Endothelial cell of umbilical vein (primary cell): ENCODE measurements at regions not wholly inside any gene's neighbourhood (a gene's known extent, or its start where the extent isn't known, plus 50 kb on each side); places are given as distances from the start of the nearest gene placed in this dataset.

Source experiments
- BruUV-seq: library from RNA; stranded (reverse); fragments of 400-500 nt; replicated peaks from 2 replicates; lab custom pipeline; 2021; lab: Mats Ljungman, UMichigan
- CTCF ChIA-PET: fragments of 300-600, 350-600 bp; sonication (Branson Sonifier 250); formaldehyde crosslinking; loops from one replicate; lab custom pipeline; 2021; ENCODE audit warnings: antibody characterized with exemption, inconsistent platforms; lab: Charles Lee
- POLR2A ChIA-PET: fragments of 300-600, 350-600 bp; sonication (Branson Sonifier 250); formaldehyde crosslinking; loops from one replicate; lab custom pipeline; 2021; ENCODE audit warnings: antibody characterized with exemption, inconsistent platforms; lab: Charles Lee
- DNase-seq: peaks from one replicate; pipeline ENCODE4 v3.0.0-alpha.2; 2011; ENCODE audit warnings: low read depth, low spot score
- FAIRE-seq: peaks from 2 replicates; lab custom pipeline; 2011; peaks lifted over from hg19 to GRCh38; lab: Jason Lieb, UNC
- H2AFZ ChIP-seq: 2 replicates; pipeline ENCODE4 v1.6.0; 2012; ENCODE audit warnings: low read depth, low read length, control low read depth, inconsistent platforms
- H3K27ac ChIP-seq: 2 replicates; pipeline ENCODE4 v1.5.1; 2011; ENCODE audit warnings: low read depth, mild to moderate bottlenecking, control low read depth, low read length, moderate library complexity; ENCODE audit not compliant: insufficient read depth
- H3K27me3 ChIP-seq, 2 experiments: 2 replicates each; pipeline versions ENCODE4 v1.6.0 to v1.6.1; 2011; ENCODE audit warnings: low read length in 2 of 2, mixed read lengths in 1 of 2; ENCODE audit not compliant: control insufficient read depth in 2 of 2, insufficient read depth in 2 of 2
- H3K36me3 ChIP-seq, 2 experiments: 2 replicates in 1 of 2; 3 replicates in 1 of 2; pipeline ENCODE4 v1.5.1; 2011; ENCODE audit warnings: low read length in 2 of 2, mild to moderate bottlenecking in 1 of 2, moderate library complexity in 1 of 2; ENCODE audit not compliant: control insufficient read depth in 2 of 2, insufficient read depth in 2 of 2; ENCODE audit errors: extremely low read depth in 1 of 2
- H3K4me1 ChIP-seq: 3 replicates; pipeline ENCODE4 v1.5.1; 2011; ENCODE audit warnings: mild to moderate bottlenecking, low read length; ENCODE audit not compliant: control insufficient read depth, insufficient read depth; ENCODE audit errors: extremely low read depth
- H3K4me2 ChIP-seq: 2 replicates; pipeline ENCODE4 v1.6.1; 2011; ENCODE audit warnings: low read length, control low read depth, mixed read lengths; ENCODE audit not compliant: insufficient read depth
- H3K4me3 ChIP-seq, 3 experiments: fragments of 200-600 bp in 1 of 3; sonication (generic), shearing (Covaris generic) in 1 of 3; replicated peaks in 1 of 3; 2 replicates each; pipeline ENCODE4 v1.5.1; 2011 to 2016; ENCODE audit warnings: control low read depth in 3 of 3, low read length in 3 of 3, mild to moderate bottlenecking in 2 of 3, inconsistent platforms in 1 of 3, low read depth in 1 of 3, moderate library complexity in 1 of 3; ENCODE audit not compliant: insufficient read depth in 1 of 3
- H3K79me2 ChIP-seq: 2 replicates; pipeline ENCODE4 v1.6.0; 2012; ENCODE audit warnings: low read length, inconsistent platforms; ENCODE audit not compliant: control insufficient read depth, insufficient read depth
- H3K9ac ChIP-seq: replicated peaks from 2 replicates; pipeline ENCODE3; 2011; ENCODE audit warnings: low read length, control low read depth; ENCODE audit not compliant: insufficient read depth; ENCODE audit errors: extremely low read depth
- H3K9me1 ChIP-seq: replicated peaks from 3 replicates; pipeline ENCODE4 v1.6.0; 2011; ENCODE audit warnings: mild to moderate bottlenecking, low read length; ENCODE audit not compliant: control insufficient read depth, insufficient read depth; ENCODE audit errors: extremely low read depth
- H3K9me3 ChIP-seq: replicated peaks from 2 replicates; pipeline ENCODE4 v1.5.1; 2012; ENCODE audit warnings: low read length, inconsistent platforms; ENCODE audit not compliant: control insufficient read depth, insufficient read depth
- H4K20me1 ChIP-seq: replicated peaks from 2 replicates; pipeline ENCODE3; 2011; ENCODE audit warnings: mild to moderate bottlenecking, low read length; ENCODE audit not compliant: control insufficient read depth, insufficient read depth; ENCODE audit errors: extremely low read depth
- CTCF ChIP-seq, 2 donors: IDR thresholded peaks; 1 replicate in 1 of 2; 2 replicates in 1 of 2; pipeline ENCODE4 v1.5.1; 2011; ENCODE audit warnings: low read length in 2 of 2, mild to moderate bottlenecking in 2 of 2, moderate library complexity in 2 of 2, control low read depth in 1 of 2, inconsistent platforms in 1 of 2, low read depth in 1 of 2; ENCODE audit not compliant: insufficient read depth in 1 of 2; ENCODE audit errors: extremely low read depth in 1 of 2
- EZH2 ChIP-seq: IDR thresholded peaks from 2 replicates; pipeline ENCODE4 v1.6.1; 2012; ENCODE audit warnings: borderline replicate concordance, low read depth, mild to moderate bottlenecking, moderate library complexity, low read length, inconsistent platforms; ENCODE audit not compliant: severe bottlenecking
- FOS ChIP-seq: IDR thresholded peaks from 2 replicates; pipeline ENCODE4 v1.6.1; 2011; ENCODE audit warnings: mild to moderate bottlenecking, low read length, moderate library complexity, borderline replicate concordance; ENCODE audit not compliant: insufficient read depth
- GATA2 ChIP-seq: IDR thresholded peaks from 2 replicates; pipeline ENCODE4 v1.7.0; 2011; ENCODE audit warnings: low read depth, mild to moderate bottlenecking, moderate library complexity, mixed read lengths, low read length; ENCODE audit not compliant: insufficient read length, insufficient read depth
- JUN ChIP-seq: IDR thresholded peaks from 2 replicates; pipeline ENCODE4 v1.6.1; 2011; ENCODE audit warnings: borderline replicate concordance, low read depth; ENCODE audit not compliant: insufficient read length, insufficient read depth
- MAX ChIP-seq: IDR thresholded peaks from 2 replicates; pipeline ENCODE4 v1.6.1; 2011; ENCODE audit not compliant: insufficient read depth, insufficient read length
- MYC ChIP-seq: IDR thresholded peaks from one replicate; pipeline ENCODE4 v1.6.1; 2011; ENCODE audit warnings: mild to moderate bottlenecking, low read depth, low read length
- POLR2A ChIP-seq: IDR thresholded peaks from 2 replicates; pipeline ENCODE4 v1.6.1; 2012; ENCODE audit warnings: low read depth, mild to moderate bottlenecking, control low read depth, low read length
- POLR2AphosphoS5 ChIP-seq: IDR thresholded peaks from 2 replicates; pipeline ENCODE4 v1.6.1; 2012; ENCODE audit warnings: low read depth, mild to moderate bottlenecking, control low read depth, low read length, moderate library complexity; ENCODE audit not compliant: insufficient read depth
- dilution Hi-C: fragments of 300-500 bp; cut with MboI; formaldehyde crosslinking; loops from one replicate; pipeline ENCODE4 v1.15.0; 2019; ENCODE audit warnings: low sequenced_read_pairs; ENCODE audit not compliant: extremely low pct_ligation_motif_present
- intact Hi-C: fragments of 100-400 bp; cut with micrococcal nuclease; formaldehyde crosslinking; loops from one replicate; pipeline ENCODE4 v1.10.0; 2022

GRCh38 chr6:122040261-122040660 lies 359.2 kb upstream of the HSF2 start:
- CTCF ChIA-PET, result no interaction called here
- no peak overlapping the region for H3K27ac ChIP-seq
- POLR2A ChIA-PET, result no interaction called here
- no peaks in the 10 kb centered on the region for H3K4me1 ChIP-seq
- TF ChIP-seq CTCF (IDR thresholded peaks at IDR 0.05; ENCODE audit: extremely low read depth in 1 of 2, insufficient read depth in 1 of 2, low read depth in 1 of 2, low read length in 2 of 2), result no peak
- no peak for TF ChIP-seq EZH2
- TF ChIP-seq MAX, result no peak
- no peak for TF ChIP-seq MYC
- no peak for TF ChIP-seq FOS
- no peaks in the 10 kb centered on the region for H3K9me1 ChIP-seq
- DNase-seq (no peak), FAIRE-seq (no peak)
- H3K27me3 ChIP-seq, result peaks cover 0 to 3% of the 10 kb centered on the region in 2 experiments
- BruUV-seq, result no TSS peak
- H2AFZ ChIP-seq, result no peak overlapping the region
- H4K20me1 ChIP-seq, result no peaks in the 10 kb centered on the region
- H3K79me2 ChIP-seq, result no peaks in the 10 kb centered on the region
- no peak overlapping the region for H3K4me3 ChIP-seq
- H3K9me3 ChIP-seq, result no peaks in the 10 kb centered on the region
- H3K36me3 ChIP-seq, result no peaks in the 10 kb centered on the region
- dilution Hi-C loops (no loop called here), intact Hi-C loops (no loop called here)
- H3K9ac ChIP-seq, result no peak overlapping the region
- no peak overlapping the region for H3K4me2 ChIP-seq

- POLR2A ChIA-PET, result no interaction called here
- TF ChIP-seq MAX (no peak), GATA2 (no peak), POLR2A (no peak), POLR2AphosphoS5 (no peak), MYC (no peak), JUN (no peak), CTCF (IDR thresholded peaks at IDR 0.05; ENCODE audit: extremely low read depth in 1 of 2, insufficient read depth in 1 of 2, low read depth in 1 of 2, low read length in 2 of 2) (no peak), EZH2 (no peak), FOS (no peak)
- Histone ChIP-seq H3K9ac (no peak overlapping the region), H3K27ac (no peak overlapping the region), H3K9me1 (no peaks in the 10 kb centered on the region), H2AFZ (no peak overlapping the region), H3K79me2 (no peaks in the 10 kb centered on the region), H3K36me3 (no peaks in the 10 kb centered on the region), H4K20me1 (no peaks in the 10 kb centered on the region), H3K27me3 (peaks cover 0 to 3% of the 10 kb centered on the region in 2 experiments), H3K4me2 (no peak overlapping the region), H3K9me3 (no peaks in the 10 kb centered on the region), H3K4me3 (no peak overlapping the region), H3K4me1 (no peaks in the 10 kb centered on the region)
- no peak for FAIRE-seq
- no TSS peak for BruUV-seq
- CTCF ChIA-PET, result no interaction called here
- dilution Hi-C loops, result no loop called here
- no peak for DNase-seq
- intact Hi-C loops, result no loop called here
Measured at GRCh38 chr6:122042380-122042779, 357.1 kb upstream of the HSF2 start.
